HepG2 (cell line): ENCODE measurements at regions not wholly inside any gene's neighbourhood (a gene's known extent, or its start where the extent isn't known, plus 50 kb on each side); places are given as distances from the start of the nearest gene placed in this dataset.

ENCODE experiments used
- ATAC-seq: fragments of 200-7000 bp; cut with Tn5 transposase; 3 replicates; pipeline ENCODE4 v1.9.1; 2020; ENCODE audit warnings: mild to moderate bottlenecking, moderate library complexity
- BruUV-seq: library from RNA; stranded (reverse); fragments of 400-500 nt; replicated peaks from 2 replicates; lab custom pipeline; 2021; lab: Mats Ljungman, UMichigan
- CTCF ChIA-PET: fragments of 300-600 bp; formaldehyde crosslinking; extraction: SDS; loops from one replicate; lab custom pipeline; 2021; ENCODE audit warnings: low total read pairs, inconsistent platforms, low intra/inter-chr PET ratio; lab: Yijun Ruan, JAX
- POLR2A ChIA-PET: fragments of 350-600 bp; sonication (Branson Sonifier 250); formaldehyde crosslinking; loops from one replicate; lab custom pipeline; 2020; ENCODE audit warnings: antibody characterized with exemption, inconsistent platforms; lab: Yijun Ruan, JAX
- DNase-seq: peaks from one replicate; pipeline ENCODE4 v3.0.0-alpha.2; 2015; ENCODE audit warnings: low spot score
- FAIRE-seq: peaks from 3 replicates; lab custom pipeline; 2011; peaks lifted over from hg19 to GRCh38; lab: Jason Lieb, UNC
- H2AFZ ChIP-seq: one replicate; pipeline ENCODE4 v1.6.1; 2011; ENCODE audit warnings: low read length, inconsistent platforms
- H3K27ac ChIP-seq: fragments of 300-600 bp; 3 replicates; pipeline ENCODE4 v1.8.0; 2011; ENCODE audit warnings: mixed run types, mild to moderate bottlenecking, mixed read lengths, low read length, inconsistent platforms; ENCODE audit not compliant: insufficient read depth; ENCODE audit errors: extremely low read length
- H3K27me3 ChIP-seq, 2 experiments: fragments of 200-600 bp in 1 of 2; 2 replicates in 1 of 2; 3 replicates in 1 of 2; pipeline versions ENCODE4 v1.6.0 to v1.8.0; 2011; ENCODE audit warnings: low read length in 2 of 2, mild to moderate bottlenecking in 2 of 2, moderate library complexity in 2 of 2, inconsistent platforms in 1 of 2; ENCODE audit not compliant: insufficient read depth in 2 of 2, control insufficient read depth in 1 of 2
- H3K36me3 ChIP-seq, 2 experiments: fragments of 200-600 bp in 1 of 2; replicated peaks in 1 of 2; 2 replicates in 1 of 2; 3 replicates in 1 of 2; pipeline versions ENCODE4 v1.5.1 to v1.8.0; 2011; ENCODE audit warnings: low read length in 2 of 2, inconsistent platforms in 1 of 2; ENCODE audit not compliant: insufficient read depth in 2 of 2, control insufficient read depth in 1 of 2
- H3K4me1 ChIP-seq: 2 replicates; pipeline ENCODE4 v1.5.1; 2012; ENCODE audit warnings: low read length, inconsistent platforms; ENCODE audit not compliant: insufficient read depth
- H3K4me2 ChIP-seq: 2 replicates; pipeline ENCODE4 v1.6.0; 2011; ENCODE audit warnings: low read depth, low read length, inconsistent platforms
- H3K4me3 ChIP-seq, 3 experiments: fragments of 200-600 bp in 1 of 3; sonication (generic), shearing (Covaris generic) in 1 of 3; replicated peaks in 1 of 3; 2 replicates each; pipeline ENCODE4 v1.5.1; 2011 to 2016; ENCODE audit warnings: low read length in 3 of 3, inconsistent platforms in 2 of 3, low read depth in 2 of 3, mild to moderate bottlenecking in 2 of 3, control low read depth in 1 of 3, mixed read lengths in 1 of 3; ENCODE audit not compliant: insufficient read depth in 1 of 3
- H3K79me2 ChIP-seq: one replicate; pipeline ENCODE4 v1.6.1; 2011; ENCODE audit warnings: low read length, inconsistent platforms; ENCODE audit not compliant: insufficient read depth
- H3K9ac ChIP-seq: 2 replicates; pipeline ENCODE4 v1.6.0; 2011; ENCODE audit warnings: mild to moderate bottlenecking, low read depth, low read length, inconsistent platforms; ENCODE audit not compliant: insufficient read depth
- H3K9me3 ChIP-seq: 2 replicates; pipeline ENCODE4 v1.5.1; 2012; ENCODE audit warnings: mild to moderate bottlenecking, low read length
- H4K20me1 ChIP-seq: 2 replicates; pipeline ENCODE4 v1.6.0; 2011; ENCODE audit warnings: inconsistent platforms, mild to moderate bottlenecking, low read length, moderate library complexity; ENCODE audit not compliant: insufficient read depth
- HMGA1 ChIP-seq: sonication (generic); formaldehyde crosslinking; conservative IDR thresholded peaks from 2 replicates; pipeline ENCODE4 v1.4.0; 2020; ENCODE audit warnings: missing genetic modification reagents
- JUN ChIP-seq: sonication (generic); formaldehyde crosslinking; IDR thresholded peaks from 2 replicates; pipeline ENCODE4 v1.4.0; 2020; ENCODE audit warnings: mild to moderate bottlenecking, missing genetic modification reagents
- SALL2 ChIP-seq: sonication (generic); formaldehyde crosslinking; IDR thresholded peaks from 2 replicates; pipeline ENCODE4 v1.8.1; 2023; ENCODE audit warnings: mild to moderate bottlenecking, missing genetic modification reagents, inconsistent platforms
- ZNF572 ChIP-seq: sonication (generic); formaldehyde crosslinking; IDR thresholded peaks from 2 replicates; pipeline ENCODE4 v1.5.1; 2020; ENCODE audit warnings: mild to moderate bottlenecking, missing genetic modification reagents
- ZNF639 ChIP-seq: conservative IDR thresholded peaks from 2 replicates; pipeline ENCODE4 v1.6.1; 2018; ENCODE audit warnings: missing genetic modification reagents
- WGBS: methylation state at CpG from one replicate; pipeline ENCODE4 v1.1.6; 2017; ENCODE audit warnings: low lambda C conversion rate; 5-methylcytosine and 5-hydroxymethylcytosine counted together
- in situ Hi-C: cut with HindIII; loops from 2 replicates; pipeline ENCODE4 v1.10.0; 2017; ENCODE audit warnings: low pct_unique_long_range_greater_than_20kb; ENCODE audit not compliant: extremely low pct_ligation_motif_present
- intact Hi-C: fragments of 100-400 bp; cut with micrococcal nuclease; formaldehyde crosslinking; loops from one replicate; pipeline ENCODE4 v1.10.0; 2022; ENCODE audit not compliant: unreplicated experiment

- TF ChIP-seq SALL2 (CRISPR knock-in tag) (no peak), ZNF572 (no peak), ZNF639 (CRISPR knock-in tag) (no peak)
- no peak for ATAC-seq
- intact Hi-C loops: no loop called here
- POLR2A ChIA-PET: no interaction called here
- Histone ChIP-seq H4K20me1 (no peaks in the 10 kb centered on the region), H3K27ac (no peak overlapping the region), H3K4me2 (no peak overlapping the region), H2AFZ (no peak overlapping the region), H3K4me1 (no peaks in the 10 kb centered on the region), H3K9me3 (no peaks in the 10 kb centered on the region), H3K79me2 (no peaks in the 10 kb centered on the region), H3K9ac (no peak overlapping the region), H3K36me3 (no peaks in the 10 kb centered on the region), H3K27me3 (peaks cover 0 to 1% of the 10 kb centered on the region in 2 experiments; a peak in 3 of 5 replicates), H3K4me3 (no peak overlapping the region)
- FAIRE-seq: no peak
- in situ Hi-C loops: no loop called here
- no TSS peak for BruUV-seq
- WGBS: 31% methylated on average over 4 of the region's 4 CpGs
- CTCF ChIA-PET: no interaction called here
- no peak for DNase-seq
These were observed 338.5 kb upstream of the PPP2R3A start for GRCh38 chr3:135627057-135627456.

GRCh38 chr3:135629701-135630408 lies 335.7 kb upstream of the PPP2R3A start:
- no peaks in the 10 kb centered on the region for H3K36me3 ChIP-seq
- H3K79me2 ChIP-seq: no peaks in the 10 kb centered on the region
- no peaks in the 10 kb centered on the region for H4K20me1 ChIP-seq
- FAIRE-seq: no peak
- H3K27ac ChIP-seq: no peak overlapping the region
- CTCF ChIA-PET: no interaction called here
- no peaks in the 10 kb centered on the region for H3K9me3 ChIP-seq
- H3K4me2 ChIP-seq: no peak overlapping the region
- 0% methylated on average over 5 of the region's 5 CpGs for WGBS
- TF ChIP-seq HMGA1 (CRISPR knock-in tag) (no peak), JUN (no peak)
- H3K27me3 ChIP-seq: peaks cover 0 to 1% of the 10 kb centered on the region in 2 experiments; a peak in 3 of 5 replicates
- ATAC-seq: no peak
- H2AFZ ChIP-seq: no peak overlapping the region
- DNase-seq: no peak
- H3K9ac ChIP-seq: no peak overlapping the region
- no peaks in the 10 kb centered on the region for H3K4me1 ChIP-seq
- no TSS peak for BruUV-seq
- H3K4me3 ChIP-seq: no peak overlapping the region
- in situ Hi-C loops (no loop called here), intact Hi-C loops (no loop called here)
- POLR2A ChIA-PET: no interaction called here
